ENCODE measurements at regions not wholly inside any gene's neighbourhood (a gene's known extent, or its start where the extent isn't known, plus 50 kb on each side); places are given as distances from the start of the nearest gene placed in this dataset.

- DNase-seq (ENCODE audit: low spot score) = no peak
- TF ChIP-seq EZH2 (IDR thresholded peaks at IDR 0.05; ENCODE audit: borderline replicate concordance, low read depth, low read length, poor library complexity, severe bottlenecking) (no peak), CTCF (conservative IDR thresholded peaks at IDR 0.05; ENCODE audit: low read depth, low read length) (no peak)
- Histone ChIP-seq H3K4me3 (ENCODE audit: low read depth, low read length, poor library complexity, severe bottlenecking) (no peak overlapping the region), H3K27me3 (replicated peaks; ENCODE audit: insufficient read depth, low read depth, low read length, poor library complexity) (no peaks in the 10 kb centered on the region), H3K36me3 (ENCODE audit: insufficient read depth, low read length, poor library complexity, severe bottlenecking) (no peaks in the 10 kb centered on the region), H3K27ac (ENCODE audit: low read depth, low read length, poor library complexity, severe bottlenecking) (no peak overlapping the region), H3K9me3 (ENCODE audit: low read depth, low read length, poor library complexity, severe bottlenecking) (no peaks in the 10 kb centered on the region), H3K4me1 (ENCODE audit: insufficient read depth, low read length, poor library complexity, severe bottlenecking) (no peaks in the 10 kb centered on the region)
- intact Hi-C loops (cut with micrococcal nuclease; ENCODE audit: unreplicated experiment) = no loop called here
- ChIA-PET POLR2A (ENCODE audit: low non-redundant PET) (no interaction called here), CTCF (no interaction called here)
- no TSS peak for BruUV-seq (replicated peaks)
These were observed 125.3 kb downstream of the ACTL8 start for GRCh38 chr1:17880449-17880848.

GRCh38 chr1:17881761-17882160 is 126.6 kb downstream of the ACTL8 start:
- TF ChIP-seq EZH2 (IDR thresholded peaks at IDR 0.05; ENCODE audit: borderline replicate concordance, low read depth, low read length, poor library complexity, severe bottlenecking) (no peak), CTCF (conservative IDR thresholded peaks at IDR 0.05; ENCODE audit: low read depth, low read length) (no peak)
- DNase-seq (ENCODE audit: low spot score) = no peak
- Histone ChIP-seq H3K9me3 (ENCODE audit: low read depth, low read length, poor library complexity, severe bottlenecking) (no peaks in the 10 kb centered on the region), H3K27ac (ENCODE audit: low read depth, low read length, poor library complexity, severe bottlenecking) (no peak overlapping the region), H3K4me3 (ENCODE audit: low read depth, low read length, poor library complexity, severe bottlenecking) (no peak overlapping the region), H3K4me1 (ENCODE audit: insufficient read depth, low read length, poor library complexity, severe bottlenecking) (no peaks in the 10 kb centered on the region), H3K36me3 (ENCODE audit: insufficient read depth, low read length, poor library complexity, severe bottlenecking) (no peaks in the 10 kb centered on the region), H3K27me3 (replicated peaks; ENCODE audit: insufficient read depth, low read depth, low read length, poor library complexity) (no peaks in the 10 kb centered on the region)
- intact Hi-C loops (cut with micrococcal nuclease; ENCODE audit: unreplicated experiment) = no loop called here
- no TSS peak for BruUV-seq (replicated peaks)
- POLR2A ChIA-PET (ENCODE audit: low non-redundant PET) = no interaction called here
- CTCF ChIA-PET = no interaction called here

GRCh38 chr1:17883136-17883535 is 128.0 kb downstream of the ACTL8 start:
- BruUV-seq (replicated peaks) = no TSS peak
- peaks cover 9% of the 10 kb centered on the region for H3K27me3 ChIP-seq (replicated peaks; ENCODE audit: insufficient read depth, low read depth, low read length, poor library complexity)
- no peaks in the 10 kb centered on the region for H3K36me3 ChIP-seq (ENCODE audit: insufficient read depth, low read length, poor library complexity, severe bottlenecking)
- no peak overlapping the region for H3K27ac ChIP-seq (ENCODE audit: low read depth, low read length, poor library complexity, severe bottlenecking)
- POLR2A ChIA-PET (ENCODE audit: low non-redundant PET) = no interaction called here
- no peak for DNase-seq (ENCODE audit: low spot score)
- intact Hi-C loops (cut with micrococcal nuclease; ENCODE audit: unreplicated experiment) = no loop called here
- no peak overlapping the region for H3K4me3 ChIP-seq (ENCODE audit: low read depth, low read length, poor library complexity, severe bottlenecking)
- H3K9me3 ChIP-seq (ENCODE audit: low read depth, low read length, poor library complexity, severe bottlenecking) = no peaks in the 10 kb centered on the region
- H3K4me1 ChIP-seq (ENCODE audit: insufficient read depth, low read length, poor library complexity, severe bottlenecking) = no peaks in the 10 kb centered on the region
- TF ChIP-seq EZH2 (IDR thresholded peaks at IDR 0.05; ENCODE audit: borderline replicate concordance, low read depth, low read length, poor library complexity, severe bottlenecking) = no peak
- no peak for TF ChIP-seq CTCF (conservative IDR thresholded peaks at IDR 0.05; ENCODE audit: low read depth, low read length)
- CTCF ChIA-PET = no interaction called here
